ENCODE measurements at regions not wholly inside any gene's neighbourhood (a gene's known extent, or its start where the extent isn't known, plus 50 kb on each side); places are given as distances from the start of the nearest gene placed in this dataset.
"Not testable (repeated sequence)": the region's sequence is repeated elsewhere in the genome, so short reads cannot be mapped to it uniquely, and the experiment has no call there.

- not testable (repeated sequence) for TF ChIP-seq CTCF (IDR thresholded peaks at IDR 0.05; ENCODE audit: insufficient read depth, low read length, poor library complexity, severe bottlenecking); EZH2phosphoT487 (conservative IDR thresholded peaks at IDR 0.05; ENCODE audit: low read length)
These were observed 76.0 kb downstream of the ART5 start for GRCh38 chr11:3565838-3566237.

All from SU-DHL-6 (cell line).